GM19328 (cell line): ENCODE measurements at regions not wholly inside any gene's neighbourhood (a gene's known extent, or its start where the extent isn't known, plus 50 kb on each side); places are given as distances from the start of the nearest gene placed in this dataset.

Source experiments
- ATAC-seq: cut with Tn5 transposase; IDR thresholded peaks from one replicate; pipeline ENCODE4 v1.9.1; 2021; ENCODE audit warnings: mild to moderate bottlenecking, moderate library complexity; ENCODE audit not compliant: unreplicated experiment

GRCh38 chr2:121004950-121005349 lies 269.3 kb downstream of the GLI2 start:
- ATAC-seq: no peak

GRCh38 chr2:121005453-121005852 lies 269.8 kb downstream of the GLI2 start:
- no peak for ATAC-seq

- no peak for ATAC-seq
Measured at GRCh38 chr2:121006743-121007489, 271.2 kb downstream of the GLI2 start.

- ATAC-seq: no peak
Measured at GRCh38 chr2:121007490-121007853, 271.8 kb downstream of the GLI2 start.

- no peak for ATAC-seq
Measured at GRCh38 chr2:121008975-121009374, 273.3 kb downstream of the GLI2 start.

- ATAC-seq: no peak
Measured at GRCh38 chr2:121010998-121011397, 274.0 kb downstream of the TFCP2L1 start.

- ATAC-seq: no peak
Measured at GRCh38 chr2:121014876-121015275, 270.1 kb downstream of the TFCP2L1 start.

- ATAC-seq: no peak
Measured at GRCh38 chr2:121015971-121016485, 269.0 kb downstream of the TFCP2L1 start.

GRCh38 chr2:121017396-121017795 lies 267.6 kb downstream of the TFCP2L1 start:
- ATAC-seq: no peak

GRCh38 chr2:121018136-121019061 lies 266.6 kb downstream of the TFCP2L1 start:
- ATAC-seq: no peak

- ATAC-seq: no peak
Measured at GRCh38 chr2:121019071-121019470, 265.9 kb downstream of the TFCP2L1 start.

- ATAC-seq: no peak
Measured at GRCh38 chr2:121019756-121020155, 265.2 kb downstream of the TFCP2L1 start.

- no peak for ATAC-seq
Measured at GRCh38 chr2:121021685-121022084, 263.3 kb downstream of the TFCP2L1 start.

GRCh38 chr2:121028577-121028976 lies 256.4 kb downstream of the TFCP2L1 start:
- ATAC-seq: no peak

- ATAC-seq: no peak
Measured at GRCh38 chr2:121030523-121030922, 254.5 kb downstream of the TFCP2L1 start.

- no peak for ATAC-seq
Measured at GRCh38 chr2:121031568-121032340, 253.2 kb downstream of the TFCP2L1 start.

- ATAC-seq: no peak
Measured at GRCh38 chr2:121033461-121033996, 251.5 kb downstream of the TFCP2L1 start.

GRCh38 chr2:121034551-121034950 lies 250.5 kb downstream of the TFCP2L1 start:
- ATAC-seq: no peak

- no peak for ATAC-seq
Measured at GRCh38 chr2:121036226-121036692, 248.7 kb downstream of the TFCP2L1 start.

- ATAC-seq: no peak
Measured at GRCh38 chr2:121037480-121037879, 247.5 kb downstream of the TFCP2L1 start.

GRCh38 chr2:121038031-121038430 lies 247.0 kb downstream of the TFCP2L1 start:
- ATAC-seq: no peak
